HG03135 (cell line): ENCODE measurements at regions not wholly inside any gene's neighbourhood (a gene's known extent, or its start where the extent isn't known, plus 50 kb on each side); places are given as distances from the start of the nearest gene placed in this dataset.

ENCODE experiments used
- ATAC-seq: cut with Tn5 transposase; IDR thresholded peaks from one replicate; pipeline ENCODE4 v1.9.1; 2021; ENCODE audit warnings: mild to moderate bottlenecking, moderate library complexity; ENCODE audit not compliant: unreplicated experiment

DNA sequence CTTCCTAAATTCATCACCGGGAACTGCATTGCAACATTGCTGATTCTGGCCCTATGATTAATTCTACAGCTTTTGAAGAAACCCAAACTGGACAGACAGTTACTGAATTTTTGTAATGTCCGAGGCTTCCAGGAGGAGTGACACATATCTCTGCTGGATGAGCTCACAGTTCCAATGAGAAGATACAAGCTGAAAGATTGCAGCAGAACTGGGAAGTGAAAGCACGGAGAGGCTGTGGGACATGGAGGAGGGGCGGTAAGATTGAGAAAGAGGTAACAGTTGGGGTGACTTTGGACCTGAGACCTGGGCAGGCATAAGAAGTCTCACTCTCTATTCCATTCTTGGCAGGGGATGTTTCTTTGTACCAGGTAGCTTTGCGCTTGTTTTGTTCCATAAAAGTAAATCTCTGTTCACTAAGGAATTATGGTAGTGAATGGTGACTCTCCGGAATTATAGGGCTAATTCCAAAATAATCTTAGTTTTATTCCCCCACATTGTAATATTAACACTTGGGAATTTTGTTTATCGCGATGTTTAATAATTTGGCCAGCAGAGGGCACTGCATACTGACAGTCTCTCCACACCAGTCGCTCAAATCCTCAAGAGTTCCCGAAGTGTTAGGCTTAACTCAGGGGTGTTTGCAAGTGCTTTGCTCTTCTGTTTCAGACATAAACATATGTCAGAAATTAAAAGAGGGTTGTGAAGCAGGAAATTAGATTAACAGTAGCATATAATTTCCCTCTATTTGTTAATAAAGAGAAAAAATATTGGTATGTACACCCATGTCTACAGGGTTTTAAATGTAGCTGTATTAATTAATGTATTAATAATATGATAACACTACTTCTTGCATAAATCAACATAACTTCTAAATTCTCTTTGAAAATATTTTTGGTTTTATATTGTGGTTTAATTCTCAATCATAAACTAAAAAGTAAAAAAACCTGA lies 201.4 kb downstream of the SOCS6 start:
- no peak for ATAC-seq

DNA sequence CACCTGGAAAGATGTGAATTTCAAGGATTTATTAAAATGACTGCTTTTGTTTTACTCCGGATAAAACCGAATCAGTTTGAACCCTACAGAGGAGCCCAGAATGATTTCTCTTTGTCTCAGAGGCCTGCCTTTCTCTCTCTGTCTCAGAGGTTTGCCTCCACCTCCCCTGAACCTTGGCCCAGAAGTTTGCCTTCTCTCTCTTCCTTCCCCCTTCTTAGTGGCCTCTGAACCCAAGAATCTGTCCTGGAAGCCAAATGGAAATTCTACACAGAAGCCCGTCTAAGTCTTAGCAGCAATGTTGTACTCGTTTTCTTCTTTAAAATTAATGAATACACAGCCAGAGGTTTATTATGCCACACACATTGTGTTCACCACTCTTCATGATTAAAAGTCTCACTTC lies 200.7 kb downstream of the SOCS6 start:
- ATAC-seq = no peak

DNA sequence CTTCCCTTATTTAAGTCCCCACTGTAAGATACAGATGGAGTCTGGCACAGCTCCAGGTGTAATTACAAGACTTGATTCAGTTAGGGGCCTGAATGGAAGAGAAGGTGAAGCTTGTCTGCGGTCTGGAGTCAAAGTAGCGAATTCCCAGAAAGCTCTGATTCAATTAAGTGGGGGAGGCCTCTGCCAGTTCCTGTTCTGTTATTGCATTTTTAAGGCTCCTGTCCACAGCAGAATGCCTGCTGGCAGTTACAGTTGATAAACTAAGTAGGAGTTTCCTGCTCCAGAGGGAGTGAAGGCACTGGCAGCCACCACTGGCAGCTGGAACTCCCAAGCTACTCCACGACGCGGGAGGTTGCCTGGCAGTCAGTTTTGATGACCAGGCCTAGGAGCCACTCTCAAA lies 181.1 kb downstream of the SOCS6 start:
- ATAC-seq = no peak

- no peak for ATAC-seq
These were observed 180.2 kb downstream of the SOCS6 start for GRCh38 chr18:70468861-70469547.

DNA sequence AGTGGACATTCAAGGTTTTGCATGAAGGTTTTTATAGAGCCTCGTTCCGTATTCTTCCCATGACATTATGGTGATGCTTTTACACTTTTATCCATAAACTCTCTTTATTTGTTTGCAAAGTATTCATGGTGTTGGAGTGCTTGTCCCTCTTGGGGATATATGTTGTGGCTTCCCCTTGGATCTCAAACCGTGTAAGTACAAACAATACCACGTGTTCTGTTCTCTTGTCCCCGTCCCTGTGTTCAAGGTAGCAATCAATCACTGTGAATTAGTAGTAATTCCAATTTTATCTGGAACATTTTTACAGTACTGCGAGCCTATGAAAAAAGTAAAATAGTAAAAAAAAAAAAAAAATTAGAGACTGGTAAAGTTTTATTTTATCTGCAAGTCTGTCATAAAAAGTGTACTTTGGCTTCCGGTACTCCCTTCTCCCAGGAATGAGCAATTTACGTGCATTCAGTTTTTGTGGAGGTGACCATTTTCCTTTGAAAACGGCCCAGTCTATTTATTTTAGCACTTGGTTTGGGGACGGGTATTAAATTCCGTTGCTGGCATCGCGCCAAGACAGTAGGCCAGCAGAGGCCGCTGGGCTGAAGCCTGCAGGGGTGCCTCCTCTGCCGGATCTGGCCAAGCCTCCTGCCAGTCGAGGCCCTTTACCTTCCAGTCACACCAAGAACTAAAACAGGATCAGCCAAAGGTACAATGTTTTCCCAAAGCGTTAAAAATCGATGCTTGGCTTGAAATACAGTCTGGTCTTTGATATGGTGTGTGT lies 175.7 kb downstream of the SOCS6 start:
- ATAC-seq = no peak

- ATAC-seq = no peak
These were observed 174.2 kb downstream of the SOCS6 start for GRCh38 chr18:70463085-70463484.

GRCh38 chr18:70462078-70462439 lies 173.2 kb downstream of the SOCS6 start:
- ATAC-seq = no peak

DNA sequence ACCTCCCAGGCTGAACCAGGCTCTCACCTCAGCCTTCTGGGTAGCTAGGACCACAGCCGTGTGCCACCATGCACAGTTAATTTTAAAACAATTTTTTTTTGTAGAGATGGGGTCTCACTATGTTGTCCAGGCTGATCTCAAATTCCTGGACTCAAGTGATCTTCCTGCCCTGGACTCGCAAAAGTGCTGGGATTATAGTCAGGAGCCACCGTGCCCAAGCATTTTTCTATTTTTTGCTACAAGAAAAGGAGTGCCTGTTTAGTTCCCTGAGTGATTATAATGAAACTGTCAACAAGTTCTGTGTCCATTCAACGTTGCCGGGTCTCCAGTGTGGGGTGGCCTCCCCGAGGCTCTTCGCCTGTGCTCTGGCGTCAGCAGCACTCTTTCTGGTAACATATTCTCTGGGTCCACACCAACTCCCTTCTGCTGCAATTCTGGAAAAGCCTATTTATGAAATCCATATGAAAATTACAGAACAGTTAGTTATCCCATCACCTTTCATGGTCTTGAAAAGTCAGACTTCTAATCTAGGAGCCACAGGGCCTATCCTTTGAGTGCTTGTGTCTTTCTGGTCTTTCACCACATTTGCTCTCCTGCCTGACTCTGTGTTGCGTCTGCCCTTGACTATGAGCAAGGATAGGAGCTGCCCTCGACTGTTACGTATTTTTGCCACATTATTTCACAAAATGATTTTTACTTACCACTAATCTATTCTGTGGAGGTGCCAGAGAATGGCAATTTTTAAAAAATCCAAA lies 172.7 kb downstream of the SOCS6 start:
- ATAC-seq = no peak

GRCh38 chr18:70459731-70460130 lies 170.9 kb downstream of the SOCS6 start:
- no peak for ATAC-seq

DNA sequence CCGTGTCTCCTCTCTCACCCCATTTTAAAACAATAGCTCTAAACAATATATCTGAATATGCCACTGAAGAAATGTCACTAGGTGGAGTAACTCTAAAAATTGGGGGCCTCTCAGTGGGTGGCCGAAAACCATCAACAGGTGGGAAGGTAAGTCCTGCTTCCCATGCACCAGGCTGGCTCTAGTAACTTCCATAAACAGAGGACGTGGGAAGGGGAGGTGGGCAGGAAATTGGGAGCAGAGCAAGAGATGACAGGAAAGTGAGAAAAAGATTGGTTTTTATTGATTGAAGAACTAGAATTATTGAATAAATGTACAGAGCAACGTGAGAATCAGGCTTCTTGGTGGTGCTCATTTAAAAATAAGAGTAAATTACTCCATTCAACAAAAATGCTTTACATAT lies 170.4 kb downstream of the SOCS6 start:
- ATAC-seq = no peak

DNA sequence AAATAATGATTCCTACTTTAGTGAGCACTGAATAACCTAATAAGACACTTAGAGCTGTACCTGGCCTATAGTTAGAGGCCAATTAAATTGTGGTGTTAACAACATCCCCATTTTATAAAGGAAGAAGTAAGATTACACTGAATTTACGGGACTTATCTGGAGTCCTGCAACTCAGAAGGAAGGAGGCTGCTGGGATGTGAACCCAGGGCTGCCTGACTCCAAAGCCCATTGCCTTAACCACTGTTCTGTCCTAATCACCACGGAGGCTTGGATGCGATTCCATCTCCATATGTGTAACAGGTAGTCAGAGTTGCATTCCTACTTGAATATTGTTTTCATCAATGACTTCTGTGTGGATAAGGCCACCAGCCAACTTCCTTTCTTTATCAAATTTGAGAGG lies 168.9 kb downstream of the SOCS6 start:
- no peak for ATAC-seq

GRCh38 chr18:70457223-70457622 lies 168.4 kb downstream of the SOCS6 start:
- ATAC-seq = no peak

DNA sequence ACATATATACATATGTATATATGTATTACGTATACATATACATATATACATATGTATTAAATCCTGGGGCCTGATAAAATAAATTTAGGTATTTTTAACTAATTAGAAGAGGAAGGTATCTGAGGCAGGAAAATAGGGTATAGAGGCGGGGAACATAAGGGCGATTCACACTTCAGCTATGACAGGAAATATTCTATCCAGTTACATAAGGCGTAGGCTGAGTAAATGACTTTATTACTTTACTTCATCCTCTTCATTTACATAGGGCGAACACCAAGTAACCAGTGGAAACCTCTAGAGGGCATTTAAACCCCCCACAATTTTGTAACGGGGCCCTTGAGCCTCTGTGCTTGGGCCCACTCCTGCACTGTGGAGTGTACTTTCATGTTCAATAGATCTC lies 167.5 kb downstream of the SOCS6 start:
- no peak for ATAC-seq

GRCh38 chr18:70455731-70456130 lies 166.9 kb downstream of the SOCS6 start:
- ATAC-seq = no peak

GRCh38 chr18:70454704-70455322 lies 166.0 kb downstream of the SOCS6 start:
- no peak for ATAC-seq

DNA sequence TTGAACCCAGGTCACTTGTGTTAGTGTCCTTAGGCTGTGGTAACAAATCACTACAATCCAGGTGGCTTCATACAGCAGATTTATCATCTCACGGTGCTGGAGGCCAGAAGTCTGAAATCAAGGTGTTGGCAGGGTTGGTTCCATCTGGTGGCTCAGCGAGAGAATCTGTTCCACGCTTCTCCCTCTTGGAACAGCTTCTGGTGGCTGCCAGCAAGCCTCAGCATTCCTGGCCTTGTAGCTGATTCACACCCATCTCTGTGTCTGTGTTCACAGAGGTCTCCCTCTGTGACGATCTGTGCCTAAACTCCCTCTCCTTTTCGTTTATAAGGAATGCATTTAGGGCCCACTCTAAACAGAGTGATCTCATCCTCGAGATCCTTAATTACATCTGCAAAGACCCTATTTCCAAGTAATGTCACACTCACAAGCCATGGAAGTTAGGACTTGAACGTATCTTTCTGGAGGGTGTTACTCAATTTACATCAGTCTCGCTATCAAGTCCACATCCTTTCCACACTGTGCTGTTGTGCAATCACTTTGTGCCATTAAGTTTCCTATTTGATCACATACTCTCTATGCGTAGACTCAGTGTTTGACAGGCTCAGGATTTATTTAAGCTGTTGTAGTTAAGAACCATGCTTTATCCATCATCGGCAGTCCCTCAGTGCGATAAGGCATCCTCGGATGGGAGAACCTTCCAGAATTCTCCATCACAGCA lies 164.4 kb downstream of the SOCS6 start:
- no peak for ATAC-seq

DNA sequence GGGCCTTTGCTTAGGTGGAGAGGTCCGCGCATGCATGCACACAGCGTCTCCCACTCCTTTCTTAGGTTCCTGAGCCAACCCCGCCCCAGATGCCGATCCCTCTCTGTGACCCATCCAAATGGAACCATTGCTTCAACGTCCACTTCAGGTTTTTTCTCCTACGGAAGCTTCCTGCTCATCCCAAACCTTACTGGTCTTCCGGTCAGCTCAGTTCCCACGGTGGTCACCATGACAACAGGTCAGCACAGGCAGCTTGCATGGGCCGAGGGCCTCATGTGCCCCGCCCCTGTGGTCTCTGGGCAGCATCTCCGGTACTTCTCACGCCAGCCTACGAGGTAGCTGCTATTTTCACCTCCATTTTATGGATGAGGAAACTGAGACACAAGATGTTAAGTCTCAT lies 163.7 kb downstream of the SOCS6 start:
- ATAC-seq = no peak

DNA sequence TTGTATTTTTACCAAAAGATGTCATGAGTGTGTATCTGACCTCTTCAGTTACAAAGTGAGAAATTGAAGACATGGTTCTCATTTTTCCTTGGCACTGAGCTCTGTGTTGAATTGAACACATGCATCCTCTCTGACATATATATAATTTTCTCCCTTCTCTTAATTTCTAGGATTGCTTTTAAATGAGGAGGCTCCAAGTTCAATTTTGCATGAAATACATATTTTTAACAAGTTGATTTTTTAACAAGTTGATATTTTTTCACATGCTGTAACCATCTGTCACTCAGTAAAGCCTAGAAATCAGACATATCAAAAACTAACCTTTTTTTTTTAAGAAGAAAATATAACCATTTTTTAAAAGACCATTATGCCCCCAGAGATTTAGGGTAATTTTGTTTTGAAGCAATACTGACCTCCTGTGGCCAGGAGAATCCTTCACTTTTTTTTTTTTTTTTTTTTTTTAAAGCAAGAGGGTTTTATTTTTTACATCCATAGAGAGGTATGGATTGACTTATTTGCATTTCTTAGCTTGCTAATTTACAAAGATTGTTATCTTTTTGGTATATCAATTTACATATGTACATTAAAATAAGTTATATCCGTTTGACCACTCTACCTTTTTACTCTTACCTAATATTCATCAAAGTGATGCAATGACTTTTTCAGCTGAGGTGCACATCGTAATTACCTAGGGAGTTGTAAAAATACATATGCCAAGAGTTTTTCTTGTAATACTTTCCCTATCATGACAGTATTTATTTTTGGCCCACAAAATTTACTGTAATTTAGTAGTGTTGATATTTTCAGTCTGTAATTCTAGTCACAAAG lies 161.8 kb downstream of the SOCS6 start:
- ATAC-seq = no peak

GRCh38 chr18:70448588-70448987 lies 159.7 kb downstream of the SOCS6 start:
- no peak for ATAC-seq
